Colonic mucosa (tissue), 4 donors: ENCODE measurements at regions not wholly inside any gene's neighbourhood (a gene's known extent, or its start where the extent isn't known, plus 50 kb on each side); places are given as distances from the start of the nearest gene placed in this dataset.
A peak's percentile ranks its signal among the peaks of the same experiment; 100 is the strongest.

Experiments
- DNase-seq: peaks from one replicate; pipeline ENCODE4 v3.0.0-alpha.2; 2020
- H3K27ac ChIP-seq: fragments of 200-600 bp; one replicate; pipeline ENCODE4 v1.8.0; 2021
- H3K27me3 ChIP-seq: fragments of 200-600 bp; one replicate; pipeline ENCODE4 v1.8.0; 2021
- H3K36me3 ChIP-seq: fragments of 200-600 bp; one replicate; pipeline ENCODE4 v1.8.0; 2021
- H3K4me1 ChIP-seq: fragments of 200-600 bp; one replicate; pipeline ENCODE4 v1.8.0; 2021; ENCODE audit warnings: mild to moderate bottlenecking
- H3K4me3 ChIP-seq: fragments of 200-600 bp; one replicate; pipeline ENCODE4 v1.8.0; 2021
- H3K9ac ChIP-seq, 2 donors: one replicate each; pipeline ENCODE4 v1.7.0; 2013; ENCODE audit warnings: control low read depth in 2 of 2, low read depth in 2 of 2, low read length in 2 of 2
- H3K9me3 ChIP-seq: fragments of 200-600 bp; one replicate; pipeline ENCODE4 v1.8.0; 2021
- intact Hi-C: fragments of 100-400 bp; cut with DNase I; formaldehyde crosslinking; loops from one replicate; pipeline ENCODE4 v1.14.1; 2022
- TF ChIP-seq, protein P1 (sequence below): fragments of 200-600 bp; IDR thresholded peaks from one replicate; pipeline ENCODE4 v1.8.0; 2022; ENCODE audit warnings: antibody characterized with exemption, mild to moderate bottlenecking
- donor health status: healthy.
- donor health status: DM: no; HTN: no; CAD: no.
- donor health status: DM: no; HTN: no; CAD: no.

DNA sequence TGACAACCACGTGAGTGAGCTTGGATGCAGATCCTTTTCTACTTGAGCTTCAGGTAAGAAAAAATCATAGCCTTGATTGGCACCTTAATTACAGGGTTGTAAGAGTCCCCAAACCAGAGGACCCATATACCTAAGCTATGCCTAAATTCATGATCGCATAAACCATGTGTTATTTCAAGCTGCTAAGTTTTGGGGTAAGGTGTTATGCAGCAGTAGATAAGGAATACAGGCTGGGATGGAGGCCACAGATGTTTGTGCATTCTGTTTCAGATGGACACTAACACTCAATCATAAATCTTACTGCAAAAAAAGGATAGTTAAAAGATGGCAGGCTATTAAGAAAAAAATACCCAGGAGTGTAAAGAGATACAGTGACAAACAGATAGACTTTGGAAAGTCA lies 112.3 kb downstream of the ASB9 start:
- no peaks in the 10 kb centered on the region for H3K9me3 ChIP-seq
- TF ChIP-seq, protein P1, sequence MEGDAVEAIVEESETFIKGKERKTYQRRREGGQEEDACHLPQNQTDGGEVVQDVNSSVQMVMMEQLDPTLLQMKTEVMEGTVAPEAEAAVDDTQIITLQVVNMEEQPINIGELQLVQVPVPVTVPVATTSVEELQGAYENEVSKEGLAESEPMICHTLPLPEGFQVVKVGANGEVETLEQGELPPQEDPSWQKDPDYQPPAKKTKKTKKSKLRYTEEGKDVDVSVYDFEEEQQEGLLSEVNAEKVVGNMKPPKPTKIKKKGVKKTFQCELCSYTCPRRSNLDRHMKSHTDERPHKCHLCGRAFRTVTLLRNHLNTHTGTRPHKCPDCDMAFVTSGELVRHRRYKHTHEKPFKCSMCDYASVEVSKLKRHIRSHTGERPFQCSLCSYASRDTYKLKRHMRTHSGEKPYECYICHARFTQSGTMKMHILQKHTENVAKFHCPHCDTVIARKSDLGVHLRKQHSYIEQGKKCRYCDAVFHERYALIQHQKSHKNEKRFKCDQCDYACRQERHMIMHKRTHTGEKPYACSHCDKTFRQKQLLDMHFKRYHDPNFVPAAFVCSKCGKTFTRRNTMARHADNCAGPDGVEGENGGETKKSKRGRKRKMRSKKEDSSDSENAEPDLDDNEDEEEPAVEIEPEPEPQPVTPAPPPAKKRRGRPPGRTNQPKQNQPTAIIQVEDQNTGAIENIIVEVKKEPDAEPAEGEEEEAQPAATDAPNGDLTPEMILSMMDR = no peak
- H3K36me3 ChIP-seq = no peaks in the 10 kb centered on the region
- no peak overlapping the region for H3K4me3 ChIP-seq
- H3K9ac ChIP-seq = no peak overlapping the region
- no peak for DNase-seq
- no peaks in the 10 kb centered on the region for H3K4me1 ChIP-seq
- no peak overlapping the region for H3K27ac ChIP-seq
- intact Hi-C loops = no loop called here
- no peaks in the 10 kb centered on the region for H3K27me3 ChIP-seq

DNA sequence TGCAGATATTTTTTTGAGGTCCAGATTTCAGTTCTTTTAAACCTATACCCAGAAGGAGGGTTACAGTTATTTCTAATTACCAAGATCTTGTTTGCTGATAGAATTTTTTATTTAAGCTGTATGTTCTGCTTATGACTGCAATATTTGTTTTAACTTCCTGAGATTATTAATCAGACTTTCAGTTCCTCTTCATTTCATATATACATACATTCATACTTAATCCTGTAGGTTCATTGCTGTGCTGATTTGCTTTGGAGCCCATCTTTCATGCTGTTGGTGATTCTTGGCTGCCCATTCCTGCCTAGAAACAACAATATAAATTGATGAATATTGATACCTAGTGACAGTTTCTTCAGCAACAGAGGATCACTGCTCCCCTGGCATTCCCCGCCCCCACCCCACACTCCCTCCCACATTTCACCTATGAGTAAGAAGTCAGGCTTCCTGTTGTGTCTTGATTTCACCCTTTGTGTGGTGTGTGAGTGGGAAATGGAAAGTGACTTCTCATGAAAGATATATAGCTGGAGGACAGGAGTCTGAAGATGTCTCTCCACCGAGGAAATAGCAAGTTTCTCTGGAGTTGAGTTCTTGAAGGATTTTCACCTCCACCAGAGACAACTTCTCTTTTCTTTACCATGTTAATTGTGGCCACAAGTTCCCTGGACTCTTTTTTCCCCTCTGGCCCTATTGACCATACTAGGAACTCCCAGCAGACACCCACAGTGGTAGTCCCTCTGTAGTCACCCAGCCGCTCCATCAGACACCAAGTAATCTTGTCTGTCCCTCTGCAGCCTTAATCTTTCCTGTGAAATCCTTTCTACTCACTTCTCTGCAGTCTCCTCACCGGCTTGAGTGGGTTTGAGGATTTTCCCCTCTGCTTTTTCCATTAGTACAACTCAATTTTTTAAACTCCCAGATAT lies 118.4 kb downstream of the ASB9 start:
- no peak for DNase-seq
- H3K27me3 ChIP-seq = no peaks in the 10 kb centered on the region
- intact Hi-C loops = no loop called here

DNA sequence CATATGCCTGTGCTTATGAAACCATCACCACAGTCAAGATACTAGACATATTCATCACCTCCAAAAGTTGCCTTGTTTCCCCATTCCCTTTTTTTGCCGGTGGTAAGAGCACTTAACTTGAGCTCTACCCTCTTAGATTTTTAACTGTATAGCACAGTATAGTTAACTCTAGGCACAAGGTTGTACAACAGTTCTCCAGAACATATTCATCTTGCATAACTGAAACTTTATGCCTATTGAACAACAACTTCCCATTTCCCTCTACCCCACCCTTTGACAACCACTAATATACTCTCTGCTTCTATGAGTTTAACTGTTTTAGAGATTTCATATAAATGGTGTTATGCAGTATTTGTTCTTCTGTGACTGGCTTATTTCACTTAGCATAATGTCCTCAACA lies 119.3 kb downstream of the ASB9 start:
- H3K27ac ChIP-seq = no peak overlapping the region

More for the DNA sequence above, 118.4 kb downstream of the ASB9 start:
- TF ChIP-seq, protein P1 = no peak
- Histone ChIP-seq H3K4me1 (no peaks in the 10 kb centered on the region), H3K27ac (no peak overlapping the region), H3K9me3 (no peaks in the 10 kb centered on the region), H3K9ac (no peak overlapping the region), H3K4me3 (no peak overlapping the region), H3K36me3 (no peaks in the 10 kb centered on the region)

DNA sequence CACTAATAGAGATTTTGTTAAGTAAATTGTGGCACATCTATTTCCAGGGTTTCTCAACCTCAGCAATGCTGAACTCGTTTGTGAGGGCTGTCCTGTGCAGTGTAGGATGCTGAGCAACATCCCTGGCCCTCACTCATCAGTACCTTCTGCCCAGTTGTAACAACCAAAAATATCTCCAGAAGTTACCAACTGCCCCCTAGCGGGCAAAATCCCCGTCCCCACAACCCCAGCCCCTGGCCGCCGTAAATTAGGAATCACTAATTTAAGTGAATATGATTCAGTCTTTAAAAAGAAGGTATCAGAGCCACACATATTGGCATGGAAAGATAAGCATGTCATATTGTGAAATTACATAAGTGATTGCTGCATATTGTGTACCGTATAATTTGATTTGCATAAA lies 123.4 kb downstream of the ASB9 start:
- TF ChIP-seq, protein P1 = no peak
- Histone ChIP-seq H3K36me3 (no peaks in the 10 kb centered on the region), H3K4me3 (no peak overlapping the region), H3K9me3 (no peaks in the 10 kb centered on the region), H3K27ac (no peak overlapping the region), H3K9ac (no peak overlapping the region), H3K27me3 (no peaks in the 10 kb centered on the region), H3K4me1 (no peaks in the 10 kb centered on the region)
- DNase-seq = peak; percentile 47
- intact Hi-C loops = loop anchor here (10.0 kb wide), 1 partner anchor 1642 kb away; no protein-coding TSS in a partner anchor

More for the DNA sequence above, 119.3 kb downstream of the ASB9 start:
- Histone ChIP-seq H3K4me1 (no peaks in the 10 kb centered on the region), H3K27me3 (no peaks in the 10 kb centered on the region), H3K9ac (no peak overlapping the region), H3K36me3 (no peaks in the 10 kb centered on the region), H3K4me3 (no peak overlapping the region), H3K9me3 (no peaks in the 10 kb centered on the region)
- intact Hi-C loops = no loop called here
- TF ChIP-seq, protein P1 = no peak
- no peak for DNase-seq

DNA sequence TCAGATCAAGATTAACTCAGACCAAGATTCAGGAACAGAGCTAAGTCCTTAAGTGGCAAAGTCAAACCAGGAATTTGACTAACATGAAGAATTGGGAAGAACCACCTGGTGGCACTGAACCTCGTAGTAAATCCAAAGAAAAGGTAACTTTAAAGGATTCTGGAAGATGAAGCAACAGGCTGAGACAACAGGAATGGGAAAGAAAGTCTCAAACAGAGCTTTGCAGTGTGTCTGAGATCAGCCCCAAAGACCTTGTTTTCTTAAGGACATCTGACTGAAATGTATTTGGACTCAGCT lies 126.1 kb downstream of the ASB9 start:
- Histone ChIP-seq H3K4me1 (no peaks in the 10 kb centered on the region), H3K9me3 (no peaks in the 10 kb centered on the region), H3K36me3 (no peaks in the 10 kb centered on the region), H3K4me3 (no peak overlapping the region), H3K27me3 (no peaks in the 10 kb centered on the region), H3K9ac (no peak overlapping the region), H3K27ac (no peak overlapping the region)
- intact Hi-C loops = loop anchor here (5.0 to 10.0 kb wide), 3 partner anchors 1046 to 1639 kb away; no protein-coding TSS in a partner anchor
- TF ChIP-seq, protein P1 = no peak
- DNase-seq = no peak
